Germinal center (tissue), 1 donor: ENCODE measurements at regions not wholly inside any gene's neighbourhood (a gene's known extent, or its start where the extent isn't known, plus 50 kb on each side); places are given as distances from the start of the nearest gene placed in this dataset.
"Not testable (repeated sequence)": the region's sequence is repeated elsewhere in the genome, so short reads cannot be mapped to it uniquely, and the experiment has no call there.

Experiments used
- DNase-seq: peaks from one replicate; pipeline ENCODE4 v3.0.0; 2012; ENCODE audit warnings: mixed read lengths, low spot score

DNA sequence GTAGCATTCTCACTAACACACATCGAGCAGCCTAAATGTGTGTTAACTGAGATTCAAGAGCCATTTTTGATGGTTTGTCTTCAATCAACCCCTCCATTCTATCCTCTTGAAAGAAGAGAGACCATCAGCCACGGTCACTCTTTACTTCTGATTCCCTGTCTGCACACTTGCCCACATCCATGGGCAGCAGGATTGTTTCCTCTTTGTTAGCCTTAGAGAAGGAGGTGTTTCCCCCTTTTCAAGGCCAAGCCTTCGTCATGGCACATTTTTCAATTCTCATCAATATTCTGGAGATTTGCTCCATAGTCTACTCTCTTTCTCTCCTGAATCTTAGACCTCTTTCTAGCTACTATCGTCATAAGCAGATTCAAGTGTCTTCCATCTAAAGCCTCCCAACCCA is 522.4 kb upstream of the NAALADL2 start:
- DNase-seq, result no peak

GRCh38 chr3:174337227-174337626 is 521.9 kb upstream of the NAALADL2 start:
- no peak for DNase-seq

GRCh38 chr3:174340624-174341587 is 518.2 kb upstream of the NAALADL2 start:
- DNase-seq, result no peak

DNA sequence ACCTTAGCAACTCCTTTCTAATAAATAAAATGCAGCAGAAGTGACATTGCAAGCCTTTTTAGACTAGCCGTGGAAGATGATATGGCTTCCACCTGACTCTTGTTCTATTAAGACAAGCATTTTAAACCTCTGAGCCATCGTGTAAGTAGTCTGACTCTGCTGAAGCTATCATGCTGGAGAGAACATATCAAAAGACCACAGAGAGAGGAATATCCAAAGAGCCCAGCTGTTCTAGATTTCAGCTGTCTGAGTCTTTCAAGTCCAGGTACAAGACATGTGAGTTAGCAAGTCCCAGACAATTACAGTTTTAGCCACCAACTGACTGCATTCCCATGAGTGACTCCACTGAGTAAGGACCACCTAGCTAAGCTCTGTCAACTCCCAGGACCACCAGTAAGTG is 517.0 kb upstream of the NAALADL2 start:
- no peak for DNase-seq

GRCh38 chr3:174342941-174343501 is 516.1 kb upstream of the NAALADL2 start:
- no peak for DNase-seq

- DNase-seq, result no peak
These were observed 513.0 kb upstream of the NAALADL2 start for GRCh38 chr3:174346141-174346540.

- no peak for DNase-seq
These were observed 512.6 kb upstream of the NAALADL2 start for GRCh38 chr3:174346571-174346970.

GRCh38 chr3:174347474-174348138 is 511.5 kb upstream of the NAALADL2 start:
- no peak for DNase-seq

GRCh38 chr3:174352227-174352626 is 506.9 kb upstream of the NAALADL2 start:
- no peak for DNase-seq

- no peak for DNase-seq
These were observed 503.6 kb upstream of the NAALADL2 start for GRCh38 chr3:174355505-174355904.

- DNase-seq, result no peak
These were observed 502.5 kb upstream of the NAALADL2 start for GRCh38 chr3:174356596-174356995.

- no peak for DNase-seq
These were observed 500.9 kb upstream of the NAALADL2 start for GRCh38 chr3:174358252-174358651.

GRCh38 chr3:174362556-174362955 is 496.6 kb upstream of the NAALADL2 start:
- DNase-seq, result no peak

- DNase-seq, result no peak
These were observed 495.9 kb upstream of the NAALADL2 start for GRCh38 chr3:174363256-174363655.

DNA sequence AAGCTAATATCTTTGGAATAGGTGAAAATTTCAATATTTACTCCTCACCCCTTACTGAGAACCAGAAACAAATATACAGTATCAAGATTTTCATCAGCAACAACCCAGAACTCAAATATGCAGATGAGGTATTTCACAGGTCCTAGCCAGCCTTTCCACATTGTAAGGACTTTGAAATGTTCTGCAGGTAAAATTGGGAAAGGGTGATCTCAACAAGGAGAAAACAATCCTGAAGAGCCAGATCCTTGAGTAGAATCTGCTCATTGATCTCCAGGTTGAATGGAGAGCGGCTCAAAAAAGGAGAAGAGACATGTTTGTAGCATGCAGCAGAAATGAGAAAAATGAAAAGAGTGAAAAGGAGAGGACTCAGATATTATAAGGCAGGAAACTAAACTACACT is 493.3 kb upstream of the NAALADL2 start:
- DNase-seq, result no peak

DNA sequence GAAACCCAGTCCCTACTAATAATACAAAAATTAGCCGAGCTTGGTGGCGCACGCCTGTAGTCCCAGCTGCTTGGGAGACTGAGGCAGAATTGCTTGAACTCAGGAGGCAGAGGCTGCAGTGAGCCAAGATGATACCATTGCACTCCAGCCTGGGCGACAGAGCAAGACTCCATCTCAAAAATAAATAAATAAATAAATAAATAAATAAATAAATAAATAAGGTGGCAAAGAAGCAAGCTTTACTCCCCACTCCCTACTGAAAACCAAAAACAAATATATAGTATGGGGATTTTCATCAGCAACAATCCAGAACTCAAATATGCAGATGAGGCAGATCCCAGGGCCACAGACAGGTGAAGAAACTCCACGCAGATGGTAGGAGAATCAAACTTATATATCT is 492.2 kb upstream of the NAALADL2 start:
- not testable (repeated sequence) for DNase-seq

DNA sequence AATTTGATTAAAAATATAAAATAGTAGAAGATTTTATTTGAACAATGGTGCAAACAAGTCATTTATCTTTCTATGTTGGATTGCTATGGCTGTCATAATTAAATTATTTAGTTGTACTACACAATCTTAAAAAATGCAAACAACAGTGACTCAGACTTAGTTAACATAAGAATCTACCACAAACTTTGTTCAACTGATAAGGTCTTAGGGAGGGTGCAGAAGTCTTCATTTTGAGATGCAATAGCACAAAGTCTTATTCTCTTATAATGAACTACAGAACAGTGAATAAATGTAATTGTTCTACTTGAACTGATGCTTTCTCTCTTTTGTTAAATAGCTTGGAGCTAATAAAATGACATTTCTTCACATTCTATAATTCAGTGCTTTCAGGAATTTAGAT is 482.8 kb upstream of the NAALADL2 start:
- DNase-seq, result no peak

DNA sequence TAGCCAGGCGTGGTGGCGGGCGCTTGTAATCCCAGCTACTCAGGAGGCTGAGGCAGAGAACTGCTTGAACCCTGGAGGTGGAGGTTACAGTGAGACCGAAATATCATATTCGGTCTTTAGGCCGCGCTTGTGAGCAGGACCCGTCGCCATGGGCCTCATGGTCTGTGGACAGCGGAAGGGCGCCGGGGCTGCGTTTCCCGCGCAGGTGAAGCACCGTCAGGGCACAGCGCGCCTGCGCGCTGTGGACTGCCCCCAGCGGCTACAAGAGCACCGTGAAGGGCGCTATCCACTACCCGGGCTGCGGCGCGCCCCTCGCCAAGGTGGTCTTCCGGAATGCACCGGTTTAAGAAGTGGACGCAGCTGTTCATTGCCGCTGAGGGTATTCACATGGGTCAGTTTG is 482.0 kb upstream of the NAALADL2 start:
- DNase-seq, result no peak

- DNase-seq, result no peak
These were observed 481.4 kb upstream of the NAALADL2 start for GRCh38 chr3:174377684-174378083.

GRCh38 chr3:174382878-174383277 is 476.3 kb upstream of the NAALADL2 start:
- no peak for DNase-seq

- DNase-seq, result no peak
These were observed 471.4 kb upstream of the NAALADL2 start for GRCh38 chr3:174387736-174388135.

- DNase-seq, result no peak
These were observed 461.3 kb upstream of the NAALADL2 start for GRCh38 chr3:174397848-174398247.

DNA sequence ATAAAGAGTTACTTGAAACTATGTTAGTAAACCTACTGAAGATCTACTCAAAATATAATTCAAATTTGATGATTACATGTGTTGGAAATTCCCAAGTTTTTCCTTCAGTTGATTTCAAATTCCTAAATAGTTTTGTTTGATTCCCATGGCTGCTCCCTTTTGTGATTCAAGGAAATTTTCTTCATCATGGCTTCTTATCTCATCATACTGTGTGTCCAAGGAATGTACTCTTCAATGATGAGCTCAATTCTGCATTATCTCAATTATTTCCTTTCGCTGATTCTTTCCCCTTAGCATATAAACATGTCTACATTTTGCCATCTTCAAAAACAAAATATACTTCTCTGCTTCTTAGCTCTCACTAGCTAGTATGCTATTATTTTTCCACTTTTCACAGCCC is 460.4 kb upstream of the NAALADL2 start:
- DNase-seq, result no peak
